IMR-90 (cell line): ENCODE measurements at regions not wholly inside any gene's neighbourhood (a gene's known extent, or its start where the extent isn't known, plus 50 kb on each side); places are given as distances from the start of the nearest gene placed in this dataset.
A peak's percentile ranks its signal among the peaks of the same experiment; 100 is the strongest.

ENCODE experiments used
- ATAC-seq: fragments of 200-7000 bp; cut with Tn5 transposase; 2 replicates; pipeline ENCODE4 v1.9.1; 2020; ENCODE audit warnings: low read depth, mild to moderate bottlenecking, moderate library complexity
- BruUV-seq: library from RNA; stranded (reverse); fragments of 400-500 nt; replicated peaks from 2 replicates; lab custom pipeline; 2021; lab: Mats Ljungman, UMichigan
- CTCF ChIA-PET: fragments of 300-600 bp; formaldehyde crosslinking; extraction: SDS; loops from one replicate; lab custom pipeline; 2021; ENCODE audit warnings: antibody characterized with exemption; lab: Yijun Ruan, JAX
- POLR2A ChIA-PET: fragments of 300-600 bp; sonication (Branson Sonifier 250); formaldehyde crosslinking; loops from one replicate; lab custom pipeline; 2022; ENCODE audit warnings: antibody characterized with exemption; ENCODE audit not compliant: unreplicated experiment; lab: Charles Lee
- DNase-seq: peaks from one replicate; pipeline ENCODE4 v3.0.0; 2013
- H2AFZ ChIP-seq: replicated peaks from 2 replicates; pipeline ENCODE3; 2013; ENCODE audit warnings: low read length, mild to moderate bottlenecking; ENCODE audit not compliant: poor library complexity
- H2AK5ac ChIP-seq: 2 replicates; pipeline ENCODE4 v1.6.1; 2013; ENCODE audit warnings: low read depth, low read length, inconsistent platforms
- H2AK9ac ChIP-seq: replicated peaks from 2 replicates; pipeline ENCODE3; 2013; ENCODE audit warnings: mild to moderate bottlenecking, low read depth, low read length, moderate library complexity; ENCODE audit not compliant: poor library complexity
- H2BK120ac ChIP-seq: 2 replicates; pipeline ENCODE4 v1.6.1; 2013; ENCODE audit warnings: low read depth, low read length, inconsistent platforms
- H2BK15ac ChIP-seq: 3 replicates; pipeline ENCODE4 v1.6.1; 2013; ENCODE audit warnings: low read depth, low read length, inconsistent platforms
- H2BK20ac ChIP-seq: 2 replicates; pipeline ENCODE4 v1.6.1; 2013; ENCODE audit warnings: low read depth, mild to moderate bottlenecking, inconsistent platforms, low read length, moderate library complexity
- H2BK5ac ChIP-seq: 2 replicates; pipeline ENCODE4 v1.6.1; 2013; ENCODE audit warnings: mild to moderate bottlenecking, low read depth, low read length, inconsistent platforms; ENCODE audit not compliant: poor library complexity, severe bottlenecking
- H3K14ac ChIP-seq: replicated peaks from 2 replicates; pipeline ENCODE4 v1.6.1; 2013; ENCODE audit warnings: low read depth, low read length, inconsistent platforms
- H3K18ac ChIP-seq: 2 replicates; pipeline ENCODE4 v1.6.1; 2013; ENCODE audit warnings: low read depth, low read length, control low read depth
- H3K23ac ChIP-seq: 2 replicates; pipeline ENCODE4 v1.6.1; 2013; ENCODE audit warnings: low read depth, low read length, inconsistent platforms
- H3K27ac ChIP-seq: 2 replicates; pipeline ENCODE4 v1.5.1; 2013; ENCODE audit warnings: mild to moderate bottlenecking, control low read depth, low read length; ENCODE audit not compliant: insufficient read depth
- H3K27me3 ChIP-seq: 2 replicates; pipeline ENCODE4 v1.6.1; 2013; ENCODE audit warnings: low read length; ENCODE audit not compliant: control insufficient read depth, insufficient read depth
- H3K36me3 ChIP-seq: 2 replicates; pipeline ENCODE4 v1.6.1; 2013; ENCODE audit warnings: low read length, mixed read lengths; ENCODE audit not compliant: control insufficient read depth, insufficient read depth
- H3K4ac ChIP-seq: 2 replicates; pipeline ENCODE4 v1.6.1; 2013; ENCODE audit warnings: low read depth, low read length, inconsistent platforms
- H3K4me1 ChIP-seq: 2 replicates; pipeline ENCODE4 v1.6.1; 2013; ENCODE audit warnings: low read length, mixed read lengths; ENCODE audit not compliant: control insufficient read depth, insufficient read depth
- H3K4me2 ChIP-seq: 2 replicates; pipeline ENCODE4 v1.6.1; 2013; ENCODE audit warnings: low read depth, mild to moderate bottlenecking, control low read depth, low read length, moderate library complexity
- H3K4me3 ChIP-seq: 2 replicates; pipeline ENCODE4 v1.5.1; 2013; ENCODE audit warnings: low read depth, mild to moderate bottlenecking, control low read depth, low read length, moderate library complexity; ENCODE audit not compliant: insufficient read depth
- H3K56ac ChIP-seq: 2 replicates; pipeline ENCODE4 v1.6.1; 2013; ENCODE audit warnings: low read length, inconsistent platforms; ENCODE audit not compliant: insufficient read depth; ENCODE audit errors: extremely low read depth
- H3K79me1 ChIP-seq, 2 experiments: 2 replicates each; pipeline ENCODE4 v1.6.1; 2013; ENCODE audit warnings: low read length in 2 of 2, inconsistent platforms in 1 of 2, low read depth in 1 of 2
- H3K9ac ChIP-seq: 2 replicates; pipeline ENCODE4 v1.6.1; 2013; ENCODE audit warnings: low read depth, low read length, control low read depth
- H3K9me1 ChIP-seq: 2 replicates; pipeline ENCODE4 v1.6.1; 2013; ENCODE audit warnings: low read length, inconsistent platforms; ENCODE audit not compliant: insufficient read depth
- H3K9me3 ChIP-seq: 2 replicates; pipeline ENCODE4 v1.6.1; 2013; ENCODE audit warnings: low read length; ENCODE audit not compliant: control insufficient read depth, insufficient read depth
- H4K20me1 ChIP-seq: 2 replicates; pipeline ENCODE4 v1.6.1; 2013; ENCODE audit warnings: low read length, inconsistent platforms; ENCODE audit not compliant: insufficient read depth
- H4K5ac ChIP-seq: 2 replicates; pipeline ENCODE4 v1.6.1; 2013; ENCODE audit warnings: mild to moderate bottlenecking, low read depth, low read length, control low read depth
- H4K8ac ChIP-seq, 2 experiments: 2 replicates each; pipeline ENCODE4 v1.6.1; 2013; ENCODE audit warnings: low read depth in 2 of 2, low read length in 2 of 2, control low read depth in 1 of 2, inconsistent platforms in 1 of 2
- H4K91ac ChIP-seq: 2 replicates; pipeline ENCODE4 v1.6.1; 2013; ENCODE audit warnings: low read depth, low read length, inconsistent platforms; ENCODE audit not compliant: insufficient read depth
- CEBPB ChIP-seq: IDR thresholded peaks from 2 replicates; pipeline ENCODE4 v1.6.1; 2012; ENCODE audit warnings: low read depth, low read length, improper control_type of control experiment
- FOS ChIP-seq: fragments of 150-350 bp; IDR thresholded peaks from 2 replicates; pipeline ENCODE4 v1.6.1; 2016; ENCODE audit warnings: low read depth, low read length
- NFE2L2 ChIP-seq: fragments of 150-350 bp; IDR thresholded peaks from 2 replicates; pipeline ENCODE4 v1.6.1; 2016; ENCODE audit warnings: low read depth, mild to moderate bottlenecking, low read length
- WGBS, 2 experiments: methylation state at CpG; one replicate each; pipeline versions ENCODE4 v1.1.5 to v1.1.7; 2013; ENCODE audit warnings: missing lambda C conversion rate in 2 of 2; ENCODE audit not compliant: insufficient read length in 1 of 2; ENCODE audit errors: extremely low coverage in 2 of 2; 5-methylcytosine and 5-hydroxymethylcytosine counted together
- dilution Hi-C: fragments of 300-500 bp; cut with HindIII; formaldehyde crosslinking; loops from one replicate; pipeline ENCODE4 v1.14.3; 2018; ENCODE audit warnings: low sequenced_read_pairs; ENCODE audit not compliant: unreplicated experiment
- in situ Hi-C: fragments of 300-500 bp; cut with MboI; formaldehyde crosslinking; loops from 3 replicates; pipeline ENCODE4 v1.14.3; 2019; ENCODE audit warnings: low sequenced_read_pairs, inconsistent platforms, mixed read lengths
- intact Hi-C: fragments of 100-400 bp; cut with micrococcal nuclease; formaldehyde crosslinking; loops from 2 replicates; pipeline ENCODE4 v1.10.0; 2022

GRCh38 chr1:199786695-199787094 lies 240.8 kb upstream of the NR5A2 start:
- CTCF ChIA-PET: interaction anchor here (0.6 to 0.7 kb wide), 3 partner anchors 57 to 448 kb away, joined by 6 to 10 read pairs (median 7); no protein-coding TSS in a partner anchor
- Histone ChIP-seq H2BK15ac (peak overlapping the region; percentile 60; the same call in 2 of the 3 replicates), H3K4ac (peak overlapping the region; percentile 19; the same call in 1 of the 2 replicates), H4K20me1 (no peaks in the 10 kb centered on the region), H3K9me3 (no peaks in the 10 kb centered on the region), H3K36me3 (no peaks in the 10 kb centered on the region), H3K23ac (no peak overlapping the region), H3K9me1 (peaks cover 3% of the 10 kb centered on the region; the same call in 1 of the 2 replicates), H3K27ac (no peak overlapping the region), H3K4me1 (peaks cover 2% of the 10 kb centered on the region), H2AK5ac (no peak overlapping the region), H3K9ac (no peak overlapping the region), H4K8ac (no peak overlapping the region; a peak in 1 of 4 replicates), H3K56ac (no peak overlapping the region), H2AK9ac (no peak overlapping the region), H3K4me2 (no peak overlapping the region), H3K14ac (peak overlapping the region; percentile 46; the same call in 1 of the 2 replicates), H3K18ac (no peak overlapping the region), H4K5ac (no peak overlapping the region; the same call in 1 of the 2 replicates), H2BK20ac (peak overlapping the region; percentile 28; the same call in 1 of the 2 replicates), H3K79me1 (no peaks in the 10 kb centered on the region), H4K91ac (peak overlapping the region; percentile 32; the same call in 1 of the 2 replicates), H3K27me3 (no peaks in the 10 kb centered on the region), H2AFZ (no peak overlapping the region), H3K4me3 (no peak overlapping the region), H2BK120ac (no peak overlapping the region), H2BK5ac (peak overlapping the region; percentile 24)
- WGBS, 2 experiments: no CpG with 5 or more reads among the region's 3 CpGs
- DNase-seq (no peak), ATAC-seq (no peak)
- dilution Hi-C loops (no loop called here), in situ Hi-C loops (no loop called here), intact Hi-C loops (no loop called here)
- POLR2A ChIA-PET: no interaction called here
- TF ChIP-seq NFE2L2 (no peak), FOS (no peak), CEBPB (no peak)
- no TSS peak for BruUV-seq
